WERI-Rb-1 (cell line): ENCODE measurements at regions not wholly inside any gene's neighbourhood (a gene's known extent, or its start where the extent isn't known, plus 50 kb on each side); places are given as distances from the start of the nearest gene placed in this dataset.

Experiments
- DNase-seq: peaks from one replicate; pipeline ENCODE4 v3.0.0-alpha.2; 2020
- H3K27ac ChIP-seq: fragments of 250-450 bp; sonication (Bioruptor Pico); 2 replicates; pipeline ENCODE4 v1.5.1; 2020; ENCODE audit warnings: mild to moderate bottlenecking, moderate library complexity
- H3K27me3 ChIP-seq: fragments of 250-450 bp; sonication (Bioruptor Pico); 2 replicates; pipeline ENCODE4 v1.5.1; 2021; ENCODE audit warnings: mild to moderate bottlenecking, low read depth, moderate library complexity; ENCODE audit not compliant: insufficient read depth, severe bottlenecking
- H3K36me3 ChIP-seq: fragments of 250-450 bp; sonication (Bioruptor Pico); 2 replicates; pipeline ENCODE4 v1.5.1; 2020; ENCODE audit warnings: mild to moderate bottlenecking, moderate library complexity
- H3K4me3 ChIP-seq: 2 replicates; pipeline ENCODE4 v1.5.1; 2011; ENCODE audit warnings: low read depth, mild to moderate bottlenecking, control low read depth, low read length
- H3K9me3 ChIP-seq: fragments of 250-450 bp; sonication (Bioruptor Pico); 2 replicates; pipeline ENCODE4 v1.5.1; 2021; ENCODE audit warnings: mild to moderate bottlenecking, moderate library complexity; ENCODE audit not compliant: severe bottlenecking
- CTCF ChIP-seq: IDR thresholded peaks from 2 replicates; pipeline ENCODE4 v1.5.1; 2011; ENCODE audit warnings: low read depth, mild to moderate bottlenecking, control low read depth, inconsistent platforms, low read length

- no peak for TF ChIP-seq CTCF
- H3K4me3 ChIP-seq, result no peak overlapping the region
- H3K27me3 ChIP-seq, result no peaks in the 10 kb centered on the region
- H3K27ac ChIP-seq, result no peak overlapping the region
- H3K9me3 ChIP-seq, result no peaks in the 10 kb centered on the region
- DNase-seq, result no peak
- no peaks in the 10 kb centered on the region for H3K36me3 ChIP-seq
These were observed 149.2 kb downstream of the PSMG1 start for GRCh38 chr21:39033878-39034589.

- Histone ChIP-seq H3K4me3 (no peak overlapping the region), H3K9me3 (peaks cover 5% of the 10 kb centered on the region), H3K36me3 (no peaks in the 10 kb centered on the region), H3K27ac (no peak overlapping the region), H3K27me3 (no peaks in the 10 kb centered on the region)
- no peak for DNase-seq
- no peak for TF ChIP-seq CTCF
These were observed 153.1 kb downstream of the PSMG1 start for GRCh38 chr21:39029900-39030884.

DNA sequence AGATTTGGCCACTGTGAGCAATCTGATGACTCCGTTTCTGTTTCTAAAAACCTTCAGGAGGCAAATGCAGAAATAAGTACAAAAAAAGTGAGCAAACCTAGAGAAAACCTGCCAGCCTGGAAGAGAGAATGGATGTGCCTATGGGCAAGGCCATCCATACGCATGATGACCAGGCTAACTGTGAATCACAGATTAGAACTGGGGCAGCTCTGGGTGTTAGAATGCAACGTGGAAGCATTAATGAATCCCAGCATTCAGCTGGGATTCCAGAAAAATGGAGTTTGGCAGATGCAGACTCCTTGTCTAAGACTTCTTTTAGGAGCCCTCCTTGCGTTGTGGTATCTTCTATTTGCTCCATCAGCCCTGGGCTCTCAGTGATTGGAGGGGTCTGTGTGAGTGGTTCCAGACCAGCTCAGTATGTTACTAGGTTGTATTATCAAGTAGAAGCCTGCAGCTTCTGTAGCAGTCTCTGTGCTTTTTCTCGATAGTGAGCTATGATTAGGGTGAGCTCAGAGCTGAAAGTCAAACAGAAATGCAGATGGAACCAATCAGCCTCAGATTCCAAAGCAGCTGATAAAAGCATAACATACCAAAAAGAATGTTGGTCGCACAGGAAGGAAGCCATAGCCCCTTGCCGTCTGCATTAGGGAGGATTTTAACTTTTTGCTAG lies 154.0 kb downstream of the PSMG1 start:
- peaks cover 5% of the 10 kb centered on the region for H3K9me3 ChIP-seq
- no peaks in the 10 kb centered on the region for H3K36me3 ChIP-seq
- no peak overlapping the region for H3K4me3 ChIP-seq
- TF ChIP-seq CTCF, result no peak
- H3K27me3 ChIP-seq, result no peaks in the 10 kb centered on the region
- no peak overlapping the region for H3K27ac ChIP-seq
- DNase-seq, result no peak

GRCh38 chr21:39025198-39025597 lies 158.1 kb downstream of the PSMG1 start:
- no peak for DNase-seq
- no peak for TF ChIP-seq CTCF
- Histone ChIP-seq H3K4me3 (no peak overlapping the region), H3K9me3 (peaks cover 5% of the 10 kb centered on the region), H3K27me3 (no peaks in the 10 kb centered on the region), H3K36me3 (no peaks in the 10 kb centered on the region), H3K27ac (no peak overlapping the region)

DNA sequence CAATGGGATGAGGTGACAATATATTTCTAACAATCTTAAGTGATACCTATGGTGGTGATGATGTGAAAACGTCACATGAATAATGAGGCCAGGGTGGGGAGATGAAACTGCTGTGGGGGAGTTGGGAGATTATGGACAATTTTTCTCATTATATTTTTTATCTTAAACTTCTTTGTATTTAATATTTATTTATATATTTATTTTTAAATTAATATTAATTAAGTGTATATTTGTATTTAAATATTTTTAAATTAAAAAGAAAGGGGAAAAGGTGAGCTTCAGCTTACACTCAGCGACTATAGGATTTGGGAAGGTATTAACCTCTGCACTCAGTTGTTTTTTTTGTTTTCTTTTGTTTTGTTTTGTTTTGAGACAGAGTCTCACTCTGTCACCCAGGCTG lies 158.7 kb downstream of the PSMG1 start:
- H3K27ac ChIP-seq, result no peak overlapping the region

More for the DNA sequence above, 158.7 kb downstream of the PSMG1 start:
- Histone ChIP-seq H3K36me3 (no peaks in the 10 kb centered on the region), H3K27me3 (no peaks in the 10 kb centered on the region), H3K9me3 (peaks cover 5% of the 10 kb centered on the region), H3K4me3 (no peak overlapping the region)
- no peak for TF ChIP-seq CTCF
- no peak for DNase-seq
